Skeletal muscle satellite cell (primary cell): ENCODE measurements at regions not wholly inside any gene's neighbourhood (a gene's known extent, or its start where the extent isn't known, plus 50 kb on each side); places are given as distances from the start of the nearest gene placed in this dataset.

ENCODE experiments used
- H3K27me3 ChIP-seq: 2 replicates; pipeline ENCODE4 v1.7.0; 2013; ENCODE audit warnings: low read length; ENCODE audit not compliant: control insufficient read depth, insufficient read depth
- H3K36me3 ChIP-seq: 2 replicates; pipeline ENCODE4 v1.7.0; 2013; ENCODE audit warnings: mild to moderate bottlenecking, control low read depth, low read length; ENCODE audit not compliant: insufficient read depth
- H3K4me1 ChIP-seq: 2 replicates; pipeline ENCODE4 v1.7.0; 2013; ENCODE audit warnings: low read length; ENCODE audit not compliant: control insufficient read depth, insufficient read depth
- H3K4me2 ChIP-seq: 2 replicates; pipeline ENCODE4 v1.7.0; 2013; ENCODE audit warnings: mild to moderate bottlenecking, low read length
- H3K4me3 ChIP-seq: 2 replicates; pipeline ENCODE4 v1.7.0; 2013; ENCODE audit warnings: low read length
- H3K9ac ChIP-seq: 2 replicates; pipeline ENCODE4 v1.7.0; 2013; ENCODE audit warnings: mild to moderate bottlenecking, low read depth, low read length, moderate library complexity
- H3K9me3 ChIP-seq: replicated peaks from 2 replicates; pipeline ENCODE4 v1.7.0; 2013; ENCODE audit warnings: mild to moderate bottlenecking, control low read depth, low read length

DNA sequence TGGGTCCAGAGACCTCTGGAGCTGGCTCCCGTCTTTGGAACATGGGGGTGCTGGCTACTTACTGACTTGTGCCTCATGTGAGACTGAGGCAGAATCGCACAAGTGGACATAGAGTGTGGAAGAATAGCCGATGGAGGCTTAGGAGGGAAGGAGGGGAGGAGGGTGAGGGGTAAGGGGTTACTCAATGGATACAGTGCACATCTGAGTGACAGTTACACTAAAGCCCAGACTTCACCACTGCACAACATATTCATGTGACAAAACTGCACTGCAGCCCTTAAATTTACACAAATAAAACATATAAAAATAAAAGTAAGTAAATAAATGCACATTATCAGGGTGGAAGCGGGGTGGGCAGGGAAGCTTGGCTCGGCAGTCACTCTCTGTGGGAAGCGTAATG lies 197.7 kb upstream of the RAB4A start:
- Histone ChIP-seq H3K4me1 (no peaks in the 10 kb centered on the region), H3K9me3 (no peaks in the 10 kb centered on the region), H3K4me2 (no peak overlapping the region), H3K36me3 (no peaks in the 10 kb centered on the region), H3K27me3 (peaks cover 4% of the 10 kb centered on the region), H3K9ac (no peak overlapping the region), H3K4me3 (no peak overlapping the region)

DNA sequence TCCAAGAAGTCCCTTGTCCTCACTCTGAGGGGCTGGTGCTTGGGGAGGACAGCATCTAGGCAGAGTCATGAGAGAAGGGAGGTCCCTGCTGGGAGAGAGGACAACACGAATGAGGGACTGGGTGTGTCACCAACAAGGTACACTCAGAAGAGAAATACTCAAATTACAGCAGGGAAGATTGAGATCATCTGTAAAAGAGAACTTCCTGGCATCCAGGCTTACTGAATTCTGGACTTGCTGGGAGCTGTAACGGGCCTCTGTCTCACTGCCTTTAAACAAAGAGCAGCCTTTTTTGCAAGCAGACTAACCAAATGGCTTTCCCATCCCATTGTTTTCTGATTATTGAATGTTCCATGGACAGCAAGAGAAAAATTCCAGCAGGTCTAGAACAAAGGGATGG lies 195.7 kb upstream of the RAB4A start:
- Histone ChIP-seq H3K9ac (no peak overlapping the region), H3K9me3 (no peaks in the 10 kb centered on the region), H3K27me3 (peaks cover 14% of the 10 kb centered on the region), H3K4me3 (no peak overlapping the region), H3K4me1 (no peaks in the 10 kb centered on the region), H3K4me2 (no peak overlapping the region), H3K36me3 (no peaks in the 10 kb centered on the region)

DNA sequence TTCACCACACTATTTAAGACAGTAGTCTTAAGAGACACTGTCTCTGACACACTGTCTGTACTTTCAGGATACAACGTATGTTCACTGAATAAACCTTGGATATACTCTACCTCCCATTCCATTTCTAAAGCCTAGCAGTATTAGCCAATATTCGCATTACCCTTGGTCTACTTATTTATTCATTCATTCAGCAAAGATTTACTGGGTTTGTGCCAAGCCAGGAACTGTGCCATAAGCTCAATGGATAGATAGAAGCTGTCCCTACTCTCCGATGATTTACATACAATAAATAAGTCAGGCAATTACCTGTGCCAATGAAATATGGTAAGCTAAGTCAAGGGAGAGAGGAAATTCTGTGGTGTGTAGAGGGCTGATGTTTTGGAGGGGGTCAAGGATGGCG lies 195.2 kb upstream of the RAB4A start:
- no peak overlapping the region for H3K4me2 ChIP-seq
- peaks cover 14% of the 10 kb centered on the region for H3K27me3 ChIP-seq
- no peaks in the 10 kb centered on the region for H3K9me3 ChIP-seq
- H3K36me3 ChIP-seq, result no peaks in the 10 kb centered on the region
- no peak overlapping the region for H3K9ac ChIP-seq
- no peaks in the 10 kb centered on the region for H3K4me1 ChIP-seq
- H3K4me3 ChIP-seq, result no peak overlapping the region

DNA sequence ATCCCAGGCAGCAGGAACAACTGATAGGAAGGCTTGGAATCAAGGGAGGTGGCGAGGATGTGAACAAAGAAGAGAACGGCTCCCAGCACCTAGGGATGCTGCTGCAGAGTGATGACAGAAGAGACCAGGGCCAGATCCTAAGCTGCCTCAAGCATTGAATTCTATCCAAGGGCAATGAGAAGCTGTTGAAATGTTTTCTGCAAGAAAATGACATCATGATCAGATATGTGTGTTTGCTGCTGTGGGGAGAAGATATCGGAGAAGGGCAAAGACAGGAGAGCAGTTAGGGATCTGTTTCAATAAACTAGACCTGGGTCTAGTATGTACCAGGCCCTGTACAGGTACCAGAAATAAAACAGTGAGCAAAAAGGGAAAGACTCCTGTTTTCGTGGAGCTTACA lies 194.7 kb upstream of the RAB4A start:
- Histone ChIP-seq H3K4me2 (no peak overlapping the region), H3K4me3 (no peak overlapping the region), H3K4me1 (no peaks in the 10 kb centered on the region), H3K36me3 (no peaks in the 10 kb centered on the region), H3K9ac (no peak overlapping the region), H3K9me3 (no peaks in the 10 kb centered on the region), H3K27me3 (peaks cover 14% of the 10 kb centered on the region)

DNA sequence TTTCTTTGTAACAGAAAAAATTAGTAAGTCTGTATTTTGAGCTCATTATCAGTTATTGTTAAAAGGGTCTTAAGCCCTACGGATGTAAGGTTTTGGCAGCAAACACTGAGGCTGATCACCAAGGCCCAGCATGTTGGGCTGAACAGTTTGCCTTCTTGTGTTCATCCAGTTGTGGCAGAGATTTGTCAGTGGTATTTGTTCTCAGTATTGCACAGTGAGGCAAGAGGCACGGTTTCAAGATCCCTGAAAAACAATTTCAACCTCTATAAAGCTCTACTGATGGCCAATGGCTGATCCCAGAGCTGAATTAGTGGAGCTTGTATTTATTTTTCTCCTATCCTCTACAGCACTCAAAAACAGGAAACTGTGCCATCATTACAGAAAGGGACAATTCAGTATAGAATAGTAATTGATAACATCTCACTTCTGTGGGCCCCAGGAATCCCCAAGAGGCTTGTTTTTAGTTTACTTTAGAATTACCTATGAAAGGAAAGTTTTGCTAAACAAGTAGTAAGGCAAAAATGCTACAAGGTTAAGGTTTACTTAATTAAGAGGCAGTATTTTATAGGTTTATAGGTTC lies 191.8 kb upstream of the RAB4A start:
- Histone ChIP-seq H3K4me1 (no peaks in the 10 kb centered on the region), H3K9me3 (peaks cover 4% of the 10 kb centered on the region), H3K9ac (no peak overlapping the region), H3K4me3 (no peak overlapping the region), H3K4me2 (no peak overlapping the region), H3K36me3 (no peaks in the 10 kb centered on the region), H3K27me3 (peaks cover 17% of the 10 kb centered on the region)

DNA sequence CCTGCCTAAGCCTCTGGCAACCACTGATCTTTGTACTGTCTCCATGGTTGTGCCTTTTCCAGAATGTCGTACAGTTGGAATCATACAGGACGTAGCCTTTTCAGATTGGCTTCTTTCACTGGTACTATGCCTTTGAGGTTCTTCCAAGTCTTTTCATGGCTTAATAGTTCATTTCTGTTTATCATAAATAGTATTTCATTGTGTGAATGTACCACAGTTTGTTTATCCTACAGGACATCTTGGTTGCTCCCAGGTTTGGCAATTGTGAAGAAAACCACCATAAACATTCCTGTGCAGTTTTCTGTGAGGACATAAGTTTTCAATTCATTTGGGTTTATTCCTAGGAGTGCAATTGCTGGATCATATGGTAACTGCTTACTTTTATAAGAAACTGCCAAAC lies 190.6 kb upstream of the RAB4A start:
- Histone ChIP-seq H3K9ac (no peak overlapping the region), H3K27me3 (peaks cover 17% of the 10 kb centered on the region), H3K9me3 (peaks cover 4% of the 10 kb centered on the region), H3K4me3 (no peak overlapping the region), H3K4me1 (no peaks in the 10 kb centered on the region), H3K36me3 (no peaks in the 10 kb centered on the region), H3K4me2 (no peak overlapping the region)

DNA sequence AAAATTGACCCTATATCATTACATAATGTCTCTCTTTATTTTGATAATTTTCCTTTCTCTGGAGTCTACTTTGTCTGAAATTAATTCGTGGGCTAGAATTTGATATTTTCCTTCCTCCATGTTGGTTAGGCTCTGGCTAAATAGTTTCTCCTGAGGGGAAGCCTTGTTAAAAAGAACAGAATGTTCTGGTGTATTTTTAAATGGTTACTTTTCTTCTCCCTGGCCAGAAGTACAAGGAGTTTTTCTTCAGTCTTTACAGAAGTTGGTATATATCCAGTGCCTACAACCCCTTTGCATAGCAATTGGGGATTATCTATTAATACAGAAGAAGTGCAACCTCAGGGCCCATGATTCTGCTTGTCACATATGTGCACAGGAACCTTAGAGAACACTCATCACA lies 185.6 kb upstream of the RAB4A start:
- peaks cover 3% of the 10 kb centered on the region for H3K27me3 ChIP-seq
- H3K36me3 ChIP-seq, result no peaks in the 10 kb centered on the region
- H3K4me1 ChIP-seq, result peaks cover 6% of the 10 kb centered on the region

DNA sequence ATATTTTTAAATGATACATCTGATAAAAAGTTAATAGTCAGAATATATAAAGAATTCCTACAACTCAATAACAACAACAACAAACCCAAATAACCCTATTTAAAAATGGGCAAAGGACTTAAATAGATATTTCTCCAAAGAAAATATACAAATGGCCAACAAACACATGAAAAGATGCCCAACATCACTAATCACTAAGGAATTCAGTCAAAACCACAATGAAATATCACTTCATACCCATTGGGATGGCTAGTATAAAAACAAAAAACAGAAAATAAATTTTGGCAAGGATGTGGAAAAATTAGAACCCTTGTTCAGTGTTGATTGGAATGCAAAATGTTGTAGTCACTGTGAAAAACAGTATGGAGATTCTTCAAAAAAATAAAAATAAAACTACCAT lies 184.8 kb upstream of the RAB4A start:
- Histone ChIP-seq H3K4me2 (no peak overlapping the region), H3K9ac (no peak overlapping the region), H3K4me3 (no peak overlapping the region), H3K36me3 (no peaks in the 10 kb centered on the region), H3K27me3 (peaks cover 3% of the 10 kb centered on the region), H3K9me3 (peaks cover 4% of the 10 kb centered on the region), H3K4me1 (peaks cover 6% of the 10 kb centered on the region)

More for the DNA sequence above, 185.6 kb upstream of the RAB4A start:
- H3K4me2 ChIP-seq, result no peak overlapping the region
- H3K4me3 ChIP-seq, result no peak overlapping the region
- no peak overlapping the region for H3K9ac ChIP-seq
- peaks cover 4% of the 10 kb centered on the region for H3K9me3 ChIP-seq

DNA sequence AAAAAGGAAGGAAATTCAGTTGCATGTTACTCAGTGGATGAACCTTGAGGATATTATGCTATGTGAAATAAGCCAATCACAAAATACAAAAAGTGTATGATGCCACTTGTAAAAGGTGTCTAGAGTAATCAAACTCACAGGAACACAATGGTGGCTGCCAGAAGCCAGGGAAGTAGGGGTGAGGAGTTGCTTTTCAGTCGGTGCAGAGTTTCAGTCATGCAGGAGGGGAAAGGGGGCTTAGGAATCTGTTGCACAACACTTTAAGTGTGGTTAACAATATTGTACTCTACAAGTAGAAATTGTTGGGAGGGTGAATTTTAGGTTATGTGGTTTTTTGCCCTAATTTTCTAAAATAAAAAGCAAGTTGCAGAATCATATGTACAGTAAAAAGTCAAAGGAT lies 184.2 kb upstream of the RAB4A start:
- Histone ChIP-seq H3K9ac (no peak overlapping the region), H3K4me2 (no peak overlapping the region), H3K4me3 (no peak overlapping the region), H3K36me3 (no peaks in the 10 kb centered on the region), H3K9me3 (peaks cover 4% of the 10 kb centered on the region), H3K4me1 (peaks cover 6% of the 10 kb centered on the region), H3K27me3 (peaks cover 3% of the 10 kb centered on the region)

DNA sequence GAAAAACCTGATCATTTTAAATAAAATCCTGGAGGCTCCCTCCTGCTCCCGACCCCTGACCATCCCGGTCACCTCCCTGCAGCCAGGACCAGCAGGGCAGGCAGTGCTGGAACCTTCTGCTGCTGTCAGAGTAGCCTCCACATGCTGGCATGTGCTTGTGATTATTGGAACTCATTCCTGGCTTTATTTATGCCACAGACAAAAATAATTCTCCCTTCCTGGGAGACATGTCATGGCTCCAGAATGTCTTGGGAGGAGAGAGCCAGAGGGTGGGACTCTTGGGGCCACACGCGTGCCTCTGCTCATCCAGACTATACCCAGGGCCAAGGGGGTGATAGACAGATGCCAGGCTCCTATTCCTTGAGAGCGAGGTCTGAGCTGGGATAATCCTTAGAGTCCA lies 183.6 kb upstream of the RAB4A start:
- no peak overlapping the region for H3K4me3 ChIP-seq
- no peak overlapping the region for H3K4me2 ChIP-seq
- H3K9me3 ChIP-seq, result no peaks in the 10 kb centered on the region
- peaks cover 6% of the 10 kb centered on the region for H3K4me1 ChIP-seq
- peaks cover 5% of the 10 kb centered on the region for H3K27me3 ChIP-seq
- no peak overlapping the region for H3K9ac ChIP-seq
- no peaks in the 10 kb centered on the region for H3K36me3 ChIP-seq

DNA sequence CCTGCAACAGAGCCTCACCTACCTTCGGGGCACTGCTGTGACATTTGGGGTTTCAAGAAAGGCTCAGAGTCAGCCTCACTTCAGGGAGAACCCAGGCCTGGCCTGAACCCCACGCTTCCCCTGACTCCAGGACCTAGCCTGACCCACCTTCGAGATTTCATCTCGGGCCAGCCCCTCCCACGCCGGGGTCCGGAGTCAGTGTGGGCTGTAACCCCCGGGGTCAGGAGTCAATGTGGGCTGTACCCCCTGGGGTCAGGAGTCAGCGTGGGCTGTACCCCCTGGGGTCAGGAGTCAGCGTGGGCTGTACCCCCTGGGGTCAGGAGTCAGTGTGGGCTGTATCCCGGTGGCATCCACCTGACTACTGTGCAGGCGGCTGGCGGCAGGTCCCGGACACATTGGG lies 183.0 kb upstream of the RAB4A start:
- Histone ChIP-seq H3K9me3 (no peaks in the 10 kb centered on the region), H3K27me3 (peaks cover 8% of the 10 kb centered on the region), H3K4me1 (peaks cover 6% of the 10 kb centered on the region), H3K36me3 (no peaks in the 10 kb centered on the region), H3K4me2 (no peak overlapping the region), H3K9ac (no peak overlapping the region), H3K4me3 (no peak overlapping the region)

DNA sequence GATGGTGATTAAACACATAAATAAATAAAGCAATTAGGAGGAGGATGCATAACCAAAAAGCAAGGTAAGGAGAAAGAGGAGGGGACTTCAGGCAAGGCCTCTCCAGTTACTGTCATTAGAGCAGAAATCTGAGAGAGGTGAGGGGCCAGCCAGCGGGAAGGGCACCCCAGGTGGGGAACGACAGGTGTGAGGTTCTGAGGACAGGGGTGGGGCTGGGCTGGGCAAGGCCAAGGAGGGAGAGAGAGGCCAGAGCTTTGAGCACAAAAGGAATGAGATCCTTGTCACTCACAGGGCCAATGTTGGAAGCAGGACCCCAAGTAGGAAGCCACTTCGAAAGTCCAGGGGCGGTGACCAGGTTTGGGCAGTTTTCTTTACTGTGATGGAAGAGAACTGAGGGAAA lies 182.2 kb upstream of the RAB4A start:
- Histone ChIP-seq H3K9ac (no peak overlapping the region), H3K4me2 (no peak overlapping the region), H3K4me1 (peaks cover 6% of the 10 kb centered on the region), H3K36me3 (no peaks in the 10 kb centered on the region), H3K4me3 (no peak overlapping the region), H3K27me3 (peaks cover 11% of the 10 kb centered on the region), H3K9me3 (no peaks in the 10 kb centered on the region)
